Naive thymus-derived CD4-positive, alpha-beta T cell (primary cell): ENCODE measurements at regions not wholly inside any gene's neighbourhood (a gene's known extent, or its start where the extent isn't known, plus 50 kb on each side); places are given as distances from the start of the nearest gene placed in this dataset.

ENCODE experiments used
- ATAC-seq: fragments of 150-1000 bp; cut with Tn5 transposase; 2 replicates; pipeline ENCODE4 v1.10.0; 2021; ENCODE audit warnings: mild to moderate bottlenecking, moderate library complexity
- CTCF ChIA-PET: fragments of 350-600 bp; sonication (Branson Sonifier 250); formaldehyde crosslinking; loops from one replicate; lab custom pipeline; 2021; ENCODE audit warnings: antibody characterized with exemption; lab: Charles Lee
- POLR2A ChIA-PET: fragments of 350-600 bp; sonication (Branson Sonifier 250); formaldehyde crosslinking; loops from one replicate; lab custom pipeline; 2021; ENCODE audit warnings: antibody characterized with exemption, inconsistent platforms; lab: Charles Lee
- DNase-seq, 9 donors: peaks; one replicate each; pipeline versions ENCODE4 v3.0.0 to v3.0.0-alpha.2; 2020 to 2022; ENCODE audit warnings: mixed read lengths in 1 of 9
- H3K27ac ChIP-seq: one replicate; pipeline ENCODE4 v1.7.0; 2013; ENCODE audit warnings: mild to moderate bottlenecking, low read depth, low read length, moderate library complexity
- H3K27me3 ChIP-seq, 2 donors: one replicate each; pipeline ENCODE4 v1.7.0; 2013; ENCODE audit warnings: low read length in 2 of 2, mild to moderate bottlenecking in 2 of 2, moderate library complexity in 2 of 2; ENCODE audit not compliant: control insufficient read depth in 2 of 2, insufficient read depth in 2 of 2
- H3K36me3 ChIP-seq, 3 experiments: 1 replicate in 2 of 3; 2 replicates in 1 of 3; pipeline ENCODE4 v1.7.0; 2013; ENCODE audit warnings: low read length in 3 of 3, mild to moderate bottlenecking in 3 of 3, moderate library complexity in 1 of 3; ENCODE audit not compliant: insufficient read depth in 3 of 3, control insufficient read depth in 2 of 3
- H3K4me1 ChIP-seq, 2 donors: one replicate each; pipeline ENCODE4 v1.7.0; 2013; ENCODE audit warnings: low read length in 2 of 2, mild to moderate bottlenecking in 2 of 2, moderate library complexity in 1 of 2; ENCODE audit not compliant: control insufficient read depth in 2 of 2, insufficient read depth in 2 of 2
- H3K4me3 ChIP-seq: 2 replicates; pipeline ENCODE4 v1.7.0; 2013; ENCODE audit warnings: mild to moderate bottlenecking, low read length
- H3K9me3 ChIP-seq, 3 experiments: 1 replicate in 2 of 3; 2 replicates in 1 of 3; pipeline ENCODE4 v1.7.0; 2013; ENCODE audit warnings: low read length in 3 of 3; ENCODE audit not compliant: control insufficient read depth in 2 of 3
- H3K27ac Mint-ChIP-seq, 9 donors: one replicate each; pipeline ENCODE4 v1.8.0; 2020 to 2022; ENCODE audit warnings: mixed read lengths in 9 of 9, mild to moderate bottlenecking in 8 of 9, moderate library complexity in 5 of 9, inconsistent platforms in 2 of 9
- H3K27me3 Mint-ChIP-seq, 5 donors: one replicate each; pipeline ENCODE4 v1.8.0; 2021 to 2022; ENCODE audit warnings: mixed read lengths in 5 of 5, mild to moderate bottlenecking in 1 of 5
- H3K36me3 Mint-ChIP-seq, 5 donors: one replicate each; pipeline ENCODE4 v1.8.0; 2020 to 2022; ENCODE audit warnings: mixed read lengths in 5 of 5, mild to moderate bottlenecking in 3 of 5, inconsistent platforms in 1 of 5
- H3K4me1 Mint-ChIP-seq, 7 donors: one replicate each; pipeline ENCODE4 v1.8.0; 2020 to 2022; ENCODE audit warnings: mixed read lengths in 7 of 7, mild to moderate bottlenecking in 3 of 7, inconsistent platforms in 1 of 7
- H3K4me3 Mint-ChIP-seq, 10 donors: one replicate each; pipeline ENCODE4 v1.8.0; 2020 to 2022; ENCODE audit warnings: mild to moderate bottlenecking in 10 of 10, mixed read lengths in 10 of 10, moderate library complexity in 6 of 10, inconsistent platforms in 2 of 10
- H3K9me3 Mint-ChIP-seq, 11 donors: one replicate each; pipeline ENCODE4 v1.8.0; 2020 to 2022; ENCODE audit warnings: mixed read lengths in 11 of 11, mild to moderate bottlenecking in 4 of 11, inconsistent platforms in 1 of 11, moderate library complexity in 1 of 11
- intact Hi-C, 2 donors: fragments of 100-400 bp; cut with micrococcal nuclease; formaldehyde crosslinking; loops; one replicate each; pipeline ENCODE4 v1.15.1; 2023

GRCh38 chrX:142680038-142680437 is 345.7 kb upstream of the SPANXN4 start:
- H3K36me3 ChIP-seq, result no peaks in the 10 kb centered on the region
- H3K9me3 ChIP-seq, result no peaks in the 10 kb centered on the region
- POLR2A ChIA-PET, result no interaction called here
- H3K27ac ChIP-seq, result no peak overlapping the region
- CTCF ChIA-PET, result no interaction called here
- Mint-ChIP-seq H3K27ac (no peak overlapping the region), H3K36me3 (no peaks in the 10 kb centered on the region), H3K4me3 (no peak overlapping the region), H3K4me1 (no peaks in the 10 kb centered on the region), H3K9me3 (peaks cover 0 to 10% (median 0%) of the 10 kb centered on the region in 11 donors), H3K27me3 (no peaks in the 10 kb centered on the region)
- intact Hi-C loops, result no loop called here
- no peaks in the 10 kb centered on the region for H3K27me3 ChIP-seq
- DNase-seq (no peak), ATAC-seq (no peak)
- H3K4me3 ChIP-seq, result no peak overlapping the region
- no peaks in the 10 kb centered on the region for H3K4me1 ChIP-seq

- intact Hi-C loops, result no loop called here
- POLR2A ChIA-PET, result no interaction called here
- Mint-ChIP-seq H3K27me3 (no peaks in the 10 kb centered on the region), H3K9me3 (peaks cover 0 to 21% (median 10%) of the 10 kb centered on the region in 11 donors), H3K36me3 (no peaks in the 10 kb centered on the region), H3K4me3 (no peak overlapping the region), H3K4me1 (no peaks in the 10 kb centered on the region), H3K27ac (no peak overlapping the region)
- H3K4me1 ChIP-seq, result no peaks in the 10 kb centered on the region
- H3K27me3 ChIP-seq, result no peaks in the 10 kb centered on the region
- ATAC-seq (no peak), DNase-seq (no peak)
- no peaks in the 10 kb centered on the region for H3K9me3 ChIP-seq
- H3K4me3 ChIP-seq, result no peak overlapping the region
- H3K36me3 ChIP-seq, result no peaks in the 10 kb centered on the region
- CTCF ChIA-PET, result no interaction called here
- H3K27ac ChIP-seq, result no peak overlapping the region
Observed at GRCh38 chrX:142671036-142671435, 354.7 kb upstream of the SPANXN4 start.

GRCh38 chrX:142663330-142664095 is 362.2 kb upstream of the SPANXN4 start:
- Histone ChIP-seq H3K4me1 (no peaks in the 10 kb centered on the region), H3K9me3 (no peaks in the 10 kb centered on the region), H3K27me3 (no peaks in the 10 kb centered on the region), H3K4me3 (no peak overlapping the region), H3K27ac (no peak overlapping the region), H3K36me3 (no peaks in the 10 kb centered on the region)
- no peak overlapping the region for H3K27ac Mint-ChIP-seq
- ChIA-PET POLR2A (no interaction called here), CTCF (no interaction called here)
- no peaks in the 10 kb centered on the region for H3K36me3 Mint-ChIP-seq
- ATAC-seq (no peak), DNase-seq (no peak)
- H3K27me3 Mint-ChIP-seq, result no peaks in the 10 kb centered on the region
- H3K4me1 Mint-ChIP-seq, result peaks cover 0 to 2% (median 0%) of the 10 kb centered on the region in 7 donors
- peaks cover 0 to 16% (median 6%) of the 10 kb centered on the region in 11 donors for H3K9me3 Mint-ChIP-seq
- intact Hi-C loops, result no loop called here
- no peak overlapping the region for H3K4me3 Mint-ChIP-seq

GRCh38 chrX:142661696-142662095 is 364.0 kb upstream of the SPANXN4 start:
- no peak for ATAC-seq
- Mint-ChIP-seq H3K4me3 (no peak overlapping the region), H3K36me3 (no peaks in the 10 kb centered on the region), H3K4me1 (peaks cover 0 to 2% (median 0%) of the 10 kb centered on the region in 7 donors), H3K27me3 (no peaks in the 10 kb centered on the region), H3K27ac (no peak overlapping the region), H3K9me3 (peaks cover 0 to 10% (median 0%) of the 10 kb centered on the region in 11 donors)
- Histone ChIP-seq H3K27me3 (no peaks in the 10 kb centered on the region), H3K4me1 (no peaks in the 10 kb centered on the region), H3K9me3 (no peaks in the 10 kb centered on the region), H3K27ac (no peak overlapping the region), H3K4me3 (no peak overlapping the region), H3K36me3 (no peaks in the 10 kb centered on the region)
- intact Hi-C loops, result no loop called here
- no peak for DNase-seq
- CTCF ChIA-PET, result no interaction called here
- POLR2A ChIA-PET, result no interaction called here

- CTCF ChIA-PET, result no interaction called here
- peaks cover 0 to 3% (median 0%) of the 10 kb centered on the region in 7 donors for H3K4me1 Mint-ChIP-seq
Observed at GRCh38 chrX:142655507-142655906, 370.2 kb upstream of the SPANXN4 start.

GRCh38 chrX:142637206-142637605 is 388.5 kb upstream of the SPANXN4 start:
- no peaks in the 10 kb centered on the region for H3K9me3 ChIP-seq
- Mint-ChIP-seq H3K27ac (no peak overlapping the region), H3K36me3 (no peaks in the 10 kb centered on the region), H3K4me1 (no peaks in the 10 kb centered on the region), H3K27me3 (no peaks in the 10 kb centered on the region), H3K9me3 (peaks cover 0 to 11% (median 0%) of the 10 kb centered on the region in 11 donors), H3K4me3 (no peak overlapping the region)
- H3K4me1 ChIP-seq, result no peaks in the 10 kb centered on the region
- DNase-seq (no peak), ATAC-seq (no peak)
- CTCF ChIA-PET, result no interaction called here
- H3K36me3 ChIP-seq, result no peaks in the 10 kb centered on the region
- H3K27me3 ChIP-seq, result no peaks in the 10 kb centered on the region
- POLR2A ChIA-PET, result no interaction called here
- no peak overlapping the region for H3K4me3 ChIP-seq
- intact Hi-C loops, result no loop called here
- no peak overlapping the region for H3K27ac ChIP-seq

More at GRCh38 chrX:142655507-142655906, 370.2 kb upstream of the SPANXN4 start:
- H3K9me3 ChIP-seq, result no peaks in the 10 kb centered on the region
- H3K4me1 ChIP-seq, result no peaks in the 10 kb centered on the region
- ATAC-seq, result no peak
- no peaks in the 10 kb centered on the region for H3K36me3 ChIP-seq
- H3K9me3 Mint-ChIP-seq, result peaks cover 0 to 5% (median 0%) of the 10 kb centered on the region in 11 donors
- POLR2A ChIA-PET, result no interaction called here
- H3K4me3 ChIP-seq, result no peak overlapping the region
- H3K27me3 ChIP-seq, result no peaks in the 10 kb centered on the region
- no peak overlapping the region for H3K27ac Mint-ChIP-seq
- no peaks in the 10 kb centered on the region for H3K27me3 Mint-ChIP-seq
- no peak for DNase-seq
- H3K4me3 Mint-ChIP-seq, result no peak overlapping the region
- no peaks in the 10 kb centered on the region for H3K36me3 Mint-ChIP-seq
- intact Hi-C loops, result no loop called here
- H3K27ac ChIP-seq, result no peak overlapping the region

- no peak for ATAC-seq
- intact Hi-C loops, result no loop called here
Observed at GRCh38 chrX:142616636-142617035, 409.1 kb upstream of the SPANXN4 start.

More at GRCh38 chrX:142616636-142617035, 409.1 kb upstream of the SPANXN4 start:
- ChIA-PET CTCF (no interaction called here), POLR2A (no interaction called here)
- DNase-seq, result no peak
- no peaks in the 10 kb centered on the region for H3K4me1 ChIP-seq
- H3K4me3 ChIP-seq, result no peak overlapping the region
- H3K9me3 Mint-ChIP-seq, result peaks cover 0 to 5% (median 0%) of the 10 kb centered on the region in 11 donors
- no peaks in the 10 kb centered on the region for H3K36me3 Mint-ChIP-seq
- H3K27me3 ChIP-seq, result no peaks in the 10 kb centered on the region
- no peak overlapping the region for H3K27ac ChIP-seq
- H3K4me3 Mint-ChIP-seq, result no peak overlapping the region
- no peak overlapping the region for H3K27ac Mint-ChIP-seq
- no peaks in the 10 kb centered on the region for H3K27me3 Mint-ChIP-seq
- no peaks in the 10 kb centered on the region for H3K9me3 ChIP-seq
- H3K36me3 ChIP-seq, result no peaks in the 10 kb centered on the region
- no peaks in the 10 kb centered on the region for H3K4me1 Mint-ChIP-seq
